ENCODE measurements at regions not wholly inside any gene's neighbourhood (a gene's known extent, or its start where the extent isn't known, plus 50 kb on each side); places are given as distances from the start of the nearest gene placed in this dataset.

DNA sequence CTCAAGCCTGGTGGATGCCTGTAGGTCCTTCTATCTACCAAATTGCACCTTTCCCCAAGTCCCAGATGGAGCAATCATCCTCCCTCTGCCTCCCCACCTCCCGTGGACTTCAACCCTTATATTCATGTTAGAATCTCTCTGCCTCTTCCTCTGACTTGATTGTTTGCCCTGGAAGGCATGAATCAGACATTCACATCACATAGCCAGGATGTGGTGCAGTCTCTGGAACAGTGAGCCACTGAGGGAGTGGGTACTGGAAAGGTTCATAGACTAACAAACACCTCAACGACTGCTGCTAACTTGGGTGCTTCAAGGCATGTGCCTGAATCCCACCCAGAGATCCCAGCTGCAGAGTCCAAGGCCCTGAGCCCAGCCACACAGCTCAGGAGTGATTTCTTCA, 494.0 kb downstream of the TNS3 start:
- no peak overlapping the region for H3K4me3 ChIP-seq (ENCODE audit: low read length in 3 of 3)
- H3K9ac ChIP-seq (ENCODE audit: low read length in 3 of 3): no peak overlapping the region
- H3K4me1 ChIP-seq (ENCODE audit: control insufficient read depth in 2 of 3, insufficient read depth in 2 of 3, low read depth in 1 of 3, low read length in 3 of 3): peaks cover 0 to 6% (median 0%) of the 10 kb centered on the region in 3 donors
- intact Hi-C loops (cut with DNase I): loop anchor here (10.0 kb wide), 1 partner anchor 693 kb away; no protein-coding TSS in a partner anchor
- H3K9me3 ChIP-seq (ENCODE audit: control insufficient read depth in 2 of 3, insufficient read depth in 1 of 3, low read length in 3 of 3): no peaks in the 10 kb centered on the region
- no peaks in the 10 kb centered on the region for H3K36me3 ChIP-seq (ENCODE audit: control insufficient read depth in 2 of 3, insufficient read depth in 3 of 3, low read length in 3 of 3)
- no peaks in the 10 kb centered on the region for H3K27me3 ChIP-seq (ENCODE audit: control insufficient read depth, insufficient read depth, low read length)
- no peak for DNase-seq
- no peak overlapping the region for H3K27ac ChIP-seq (ENCODE audit: low read depth in 2 of 2, low read length in 2 of 2)
- no peak for FAIRE-seq
- TF ChIP-seq, protein P1, sequence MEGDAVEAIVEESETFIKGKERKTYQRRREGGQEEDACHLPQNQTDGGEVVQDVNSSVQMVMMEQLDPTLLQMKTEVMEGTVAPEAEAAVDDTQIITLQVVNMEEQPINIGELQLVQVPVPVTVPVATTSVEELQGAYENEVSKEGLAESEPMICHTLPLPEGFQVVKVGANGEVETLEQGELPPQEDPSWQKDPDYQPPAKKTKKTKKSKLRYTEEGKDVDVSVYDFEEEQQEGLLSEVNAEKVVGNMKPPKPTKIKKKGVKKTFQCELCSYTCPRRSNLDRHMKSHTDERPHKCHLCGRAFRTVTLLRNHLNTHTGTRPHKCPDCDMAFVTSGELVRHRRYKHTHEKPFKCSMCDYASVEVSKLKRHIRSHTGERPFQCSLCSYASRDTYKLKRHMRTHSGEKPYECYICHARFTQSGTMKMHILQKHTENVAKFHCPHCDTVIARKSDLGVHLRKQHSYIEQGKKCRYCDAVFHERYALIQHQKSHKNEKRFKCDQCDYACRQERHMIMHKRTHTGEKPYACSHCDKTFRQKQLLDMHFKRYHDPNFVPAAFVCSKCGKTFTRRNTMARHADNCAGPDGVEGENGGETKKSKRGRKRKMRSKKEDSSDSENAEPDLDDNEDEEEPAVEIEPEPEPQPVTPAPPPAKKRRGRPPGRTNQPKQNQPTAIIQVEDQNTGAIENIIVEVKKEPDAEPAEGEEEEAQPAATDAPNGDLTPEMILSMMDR (IDR thresholded peaks at IDR 0.05; ENCODE audit: borderline replicate concordance, extremely low read depth, insufficient read depth): no peak

DNA sequence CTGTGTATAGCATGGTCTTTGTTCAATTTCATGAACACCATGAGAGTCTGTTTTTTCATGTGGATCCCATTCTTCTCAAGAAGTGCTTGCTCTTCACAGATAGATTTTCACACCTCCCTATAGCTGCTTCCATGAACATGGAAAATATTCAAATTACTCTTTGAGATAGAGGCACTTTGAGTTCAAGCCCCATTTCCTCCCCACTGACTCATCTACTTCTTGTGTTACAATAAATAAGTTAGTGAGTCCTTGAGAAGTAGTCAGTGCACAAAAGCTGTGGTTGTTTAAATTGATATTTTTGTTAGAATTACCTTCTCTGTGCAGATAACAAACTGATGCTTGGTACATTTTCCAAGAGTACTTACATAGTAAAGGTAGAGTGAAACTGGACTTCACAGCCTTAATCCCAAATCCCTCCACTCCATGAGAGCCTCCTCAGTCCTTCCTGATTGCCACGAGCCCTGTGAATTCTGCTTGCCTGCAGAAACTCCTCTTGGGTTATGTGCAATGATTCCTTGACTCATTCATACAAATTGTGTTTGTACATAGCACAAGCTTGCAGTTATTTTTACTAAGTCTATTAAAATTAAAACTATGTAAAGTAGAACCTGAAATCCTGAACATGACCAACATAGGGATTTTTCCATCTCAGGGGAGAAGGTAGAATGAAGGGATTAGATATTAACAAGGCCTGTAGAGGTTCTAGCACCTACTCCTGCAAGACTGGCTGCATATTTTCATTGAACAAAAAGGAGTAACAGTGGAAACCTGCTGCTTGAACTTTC, 496.2 kb downstream of the TNS3 start:
- Histone ChIP-seq H3K36me3 (ENCODE audit: control insufficient read depth in 2 of 3, insufficient read depth in 3 of 3, low read length in 3 of 3) (no peaks in the 10 kb centered on the region), H3K4me3 (ENCODE audit: low read length in 3 of 3) (no peak overlapping the region), H3K27ac (ENCODE audit: low read depth in 2 of 2, low read length in 2 of 2) (no peak overlapping the region), H3K9me3 (ENCODE audit: control insufficient read depth in 2 of 3, insufficient read depth in 1 of 3, low read length in 3 of 3) (no peaks in the 10 kb centered on the region), H3K27me3 (ENCODE audit: control insufficient read depth, insufficient read depth, low read length) (no peaks in the 10 kb centered on the region), H3K4me1 (ENCODE audit: control insufficient read depth in 2 of 3, insufficient read depth in 2 of 3, low read depth in 1 of 3, low read length in 3 of 3) (peaks cover 0 to 6% (median 0%) of the 10 kb centered on the region in 3 donors), H3K9ac (ENCODE audit: low read length in 3 of 3) (no peak overlapping the region)
- DNase-seq (no peak), FAIRE-seq (no peak)
- intact Hi-C loops (cut with DNase I): loop anchor here (10.0 kb wide), 1 partner anchor 691 kb away; no protein-coding TSS in a partner anchor
- TF ChIP-seq, protein P1 (IDR thresholded peaks at IDR 0.05; ENCODE audit: borderline replicate concordance, extremely low read depth, insufficient read depth): no peak

DNA sequence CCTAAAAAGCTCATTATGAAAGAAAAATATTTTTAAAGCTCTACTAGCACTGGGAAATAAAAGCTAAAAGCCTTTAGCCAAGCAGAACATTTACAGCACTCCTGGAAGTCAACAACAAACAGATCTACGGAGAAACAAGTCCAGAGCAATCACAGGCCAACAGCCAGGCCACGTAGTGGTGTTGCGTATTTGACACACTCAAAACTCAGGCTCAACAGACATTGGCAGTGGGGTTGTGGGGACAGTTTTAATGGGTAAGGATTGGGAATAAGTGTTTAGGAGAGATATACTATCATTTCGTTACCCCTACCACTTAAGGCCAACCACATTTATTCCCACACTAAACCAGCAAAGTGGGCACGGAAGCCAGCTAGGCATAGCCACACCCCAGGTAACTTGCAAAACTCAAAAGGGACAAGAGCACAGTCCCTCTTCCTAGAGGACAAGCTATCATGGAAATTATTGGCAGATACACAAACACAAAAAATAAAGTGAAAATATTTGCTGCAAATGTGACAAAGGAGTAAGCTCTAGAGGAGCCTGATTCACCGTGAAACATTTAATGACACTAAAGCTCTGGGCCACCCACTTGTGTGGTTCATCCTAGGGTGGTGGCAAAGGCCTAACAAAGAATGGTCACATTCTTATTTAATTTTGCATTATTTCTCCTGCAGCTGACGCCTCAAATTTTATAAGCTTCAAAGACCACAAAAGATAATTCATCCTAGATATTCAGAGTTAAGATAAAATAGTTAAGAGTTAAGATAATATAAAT, 498.2 kb downstream of the TNS3 start:
- Histone ChIP-seq H3K9ac (ENCODE audit: low read length in 3 of 3) (no peak overlapping the region), H3K9me3 (ENCODE audit: control insufficient read depth in 2 of 3, insufficient read depth in 1 of 3, low read length in 3 of 3) (no peaks in the 10 kb centered on the region), H3K27me3 (ENCODE audit: control insufficient read depth, insufficient read depth, low read length) (no peaks in the 10 kb centered on the region), H3K4me1 (ENCODE audit: control insufficient read depth in 2 of 3, insufficient read depth in 2 of 3, low read depth in 1 of 3, low read length in 3 of 3) (peaks cover 0 to 4% (median 0%) of the 10 kb centered on the region in 3 donors), H3K4me3 (ENCODE audit: low read length in 3 of 3) (no peak overlapping the region), H3K36me3 (ENCODE audit: control insufficient read depth in 2 of 3, insufficient read depth in 3 of 3, low read length in 3 of 3) (no peaks in the 10 kb centered on the region), H3K27ac (ENCODE audit: low read depth in 2 of 2, low read length in 2 of 2) (no peak overlapping the region)
- intact Hi-C loops (cut with DNase I): loop anchor here (10.0 kb wide), 1 partner anchor 689 kb away; no protein-coding TSS in a partner anchor
- TF ChIP-seq, protein P1 (IDR thresholded peaks at IDR 0.05; ENCODE audit: borderline replicate concordance, extremely low read depth, insufficient read depth): no peak
- DNase-seq (no peak), FAIRE-seq (no peak)
